ENCODE measurements at regions not wholly inside any gene's neighbourhood (a gene's known extent, or its start where the extent isn't known, plus 50 kb on each side); places are given as distances from the start of the nearest gene placed in this dataset.

DNA sequence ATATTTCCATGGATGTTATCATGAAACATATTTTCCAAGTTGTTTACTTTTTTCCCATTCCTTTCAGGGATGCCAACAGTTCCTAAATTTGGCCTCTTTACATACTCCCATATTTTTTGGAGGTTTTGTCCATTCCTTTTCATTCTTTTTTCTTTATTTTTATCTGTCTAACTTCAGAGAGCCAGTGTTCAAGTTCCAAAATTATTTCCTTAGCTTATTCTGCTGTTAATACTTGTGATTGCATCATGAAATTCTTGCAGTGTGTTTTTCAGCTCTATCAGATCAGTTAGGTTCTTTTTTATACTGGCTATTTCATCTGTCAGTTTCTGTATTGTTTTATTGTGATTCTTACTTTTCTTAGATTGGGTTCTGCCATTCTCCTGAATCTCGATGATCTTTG is 89.9 kb upstream of the TCF21 start:
- no TSS peak for BruUV-seq (replicated peaks)
- ChIA-PET POLR2A (ENCODE audit: low non-redundant PET) (no interaction called here), CTCF (no interaction called here)
- H3K4me1 ChIP-seq (ENCODE audit: insufficient read depth, low read length, poor library complexity, severe bottlenecking): no peaks in the 10 kb centered on the region
- H3K27me3 ChIP-seq (replicated peaks; ENCODE audit: insufficient read depth, low read depth, low read length, poor library complexity): peaks cover 18% of the 10 kb centered on the region
- no peaks in the 10 kb centered on the region for H3K36me3 ChIP-seq (ENCODE audit: insufficient read depth, low read length, poor library complexity, severe bottlenecking)
- TF ChIP-seq, protein P1, sequence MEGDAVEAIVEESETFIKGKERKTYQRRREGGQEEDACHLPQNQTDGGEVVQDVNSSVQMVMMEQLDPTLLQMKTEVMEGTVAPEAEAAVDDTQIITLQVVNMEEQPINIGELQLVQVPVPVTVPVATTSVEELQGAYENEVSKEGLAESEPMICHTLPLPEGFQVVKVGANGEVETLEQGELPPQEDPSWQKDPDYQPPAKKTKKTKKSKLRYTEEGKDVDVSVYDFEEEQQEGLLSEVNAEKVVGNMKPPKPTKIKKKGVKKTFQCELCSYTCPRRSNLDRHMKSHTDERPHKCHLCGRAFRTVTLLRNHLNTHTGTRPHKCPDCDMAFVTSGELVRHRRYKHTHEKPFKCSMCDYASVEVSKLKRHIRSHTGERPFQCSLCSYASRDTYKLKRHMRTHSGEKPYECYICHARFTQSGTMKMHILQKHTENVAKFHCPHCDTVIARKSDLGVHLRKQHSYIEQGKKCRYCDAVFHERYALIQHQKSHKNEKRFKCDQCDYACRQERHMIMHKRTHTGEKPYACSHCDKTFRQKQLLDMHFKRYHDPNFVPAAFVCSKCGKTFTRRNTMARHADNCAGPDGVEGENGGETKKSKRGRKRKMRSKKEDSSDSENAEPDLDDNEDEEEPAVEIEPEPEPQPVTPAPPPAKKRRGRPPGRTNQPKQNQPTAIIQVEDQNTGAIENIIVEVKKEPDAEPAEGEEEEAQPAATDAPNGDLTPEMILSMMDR (conservative IDR thresholded peaks at IDR 0.05; ENCODE audit: low read depth, low read length): no peak
- no peak for TF ChIP-seq EZH2 (IDR thresholded peaks at IDR 0.05; ENCODE audit: borderline replicate concordance, low read depth, low read length, poor library complexity, severe bottlenecking)
- no peak for DNase-seq (ENCODE audit: low spot score)
- no peak overlapping the region for H3K27ac ChIP-seq (ENCODE audit: low read depth, low read length, poor library complexity, severe bottlenecking)
- intact Hi-C loops (cut with micrococcal nuclease; ENCODE audit: unreplicated experiment): no loop called here
- H3K4me3 ChIP-seq (ENCODE audit: low read depth, low read length, poor library complexity, severe bottlenecking): no peak overlapping the region
- no peaks in the 10 kb centered on the region for H3K9me3 ChIP-seq (ENCODE audit: low read depth, low read length, poor library complexity, severe bottlenecking)

DNA sequence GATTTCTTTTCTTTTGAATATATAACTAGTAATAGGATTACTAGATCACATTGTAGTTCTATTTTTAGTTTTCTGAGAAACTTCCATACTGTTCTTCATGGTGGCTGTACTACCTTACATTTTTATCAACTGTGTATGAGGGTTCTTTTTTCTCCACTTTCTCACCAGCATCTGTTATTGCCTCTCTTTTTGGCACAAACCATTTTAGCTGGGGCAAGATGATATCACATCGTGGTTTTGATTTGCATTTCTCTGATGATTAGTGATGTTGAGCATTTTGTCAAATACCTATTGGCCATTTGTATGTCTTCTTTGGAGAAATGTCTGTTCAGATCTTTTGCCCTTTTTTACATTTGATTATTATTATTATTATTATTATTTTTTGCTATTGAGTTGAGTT is 86.1 kb upstream of the TCF21 start:
- no peaks in the 10 kb centered on the region for H3K4me1 ChIP-seq (ENCODE audit: insufficient read depth, low read length, poor library complexity, severe bottlenecking)
- DNase-seq (ENCODE audit: low spot score): no peak
- ChIA-PET CTCF (no interaction called here), POLR2A (ENCODE audit: low non-redundant PET) (no interaction called here)
- intact Hi-C loops (cut with micrococcal nuclease; ENCODE audit: unreplicated experiment): no loop called here
- no peak overlapping the region for H3K27ac ChIP-seq (ENCODE audit: low read depth, low read length, poor library complexity, severe bottlenecking)
- no peak overlapping the region for H3K4me3 ChIP-seq (ENCODE audit: low read depth, low read length, poor library complexity, severe bottlenecking)
- H3K27me3 ChIP-seq (replicated peaks; ENCODE audit: insufficient read depth, low read depth, low read length, poor library complexity): peaks cover 13% of the 10 kb centered on the region
- H3K36me3 ChIP-seq (ENCODE audit: insufficient read depth, low read length, poor library complexity, severe bottlenecking): no peaks in the 10 kb centered on the region
- no TSS peak for BruUV-seq (replicated peaks)
- TF ChIP-seq, protein P1 (conservative IDR thresholded peaks at IDR 0.05; ENCODE audit: low read depth, low read length): no peak
- TF ChIP-seq EZH2 (IDR thresholded peaks at IDR 0.05; ENCODE audit: borderline replicate concordance, low read depth, low read length, poor library complexity, severe bottlenecking): no peak
- no peaks in the 10 kb centered on the region for H3K9me3 ChIP-seq (ENCODE audit: low read depth, low read length, poor library complexity, severe bottlenecking)

DNA sequence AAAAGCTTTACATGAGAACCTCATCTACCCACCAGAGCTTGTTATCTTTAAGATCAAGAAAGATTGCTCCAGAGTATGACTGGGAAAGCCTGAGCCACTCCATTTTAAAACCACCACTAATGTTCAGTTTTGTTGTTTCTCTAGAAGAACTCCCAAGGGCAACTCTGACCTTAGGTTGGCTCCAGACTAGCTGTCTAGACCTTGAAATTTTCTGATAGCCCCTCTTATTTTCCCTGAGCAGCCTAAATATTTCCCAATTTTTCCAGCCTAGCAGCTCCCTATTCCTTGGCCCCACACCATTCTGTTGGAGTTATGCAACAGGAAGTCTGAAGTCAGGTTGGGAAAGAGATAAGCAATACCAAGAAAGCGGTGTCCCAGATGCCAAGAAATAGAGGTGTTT is 84.6 kb upstream of the TCF21 start:
- intact Hi-C loops (cut with micrococcal nuclease; ENCODE audit: unreplicated experiment): no loop called here
- TF ChIP-seq, protein P1 (conservative IDR thresholded peaks at IDR 0.05; ENCODE audit: low read depth, low read length): no peak
- TF ChIP-seq EZH2 (IDR thresholded peaks at IDR 0.05; ENCODE audit: borderline replicate concordance, low read depth, low read length, poor library complexity, severe bottlenecking): no peak
- POLR2A ChIA-PET (ENCODE audit: low non-redundant PET): no interaction called here
- peaks cover 5% of the 10 kb centered on the region for H3K27me3 ChIP-seq (replicated peaks; ENCODE audit: insufficient read depth, low read depth, low read length, poor library complexity)
- CTCF ChIA-PET: no interaction called here
- no peak for DNase-seq (ENCODE audit: low spot score)
- no TSS peak for BruUV-seq (replicated peaks)
- H3K27ac ChIP-seq (ENCODE audit: low read depth, low read length, poor library complexity, severe bottlenecking): no peak overlapping the region
- no peaks in the 10 kb centered on the region for H3K36me3 ChIP-seq (ENCODE audit: insufficient read depth, low read length, poor library complexity, severe bottlenecking)
- H3K9me3 ChIP-seq (ENCODE audit: low read depth, low read length, poor library complexity, severe bottlenecking): no peaks in the 10 kb centered on the region
- H3K4me3 ChIP-seq (ENCODE audit: low read depth, low read length, poor library complexity, severe bottlenecking): no peak overlapping the region
- peaks cover 5% of the 10 kb centered on the region for H3K4me1 ChIP-seq (ENCODE audit: insufficient read depth, low read length, poor library complexity, severe bottlenecking)
